Fibroblast of skin of right biceps (primary cell): ENCODE measurements at regions not wholly inside any gene's neighbourhood (a gene's known extent, or its start where the extent isn't known, plus 50 kb on each side); places are given as distances from the start of the nearest gene placed in this dataset.

Experiments
- DNase-seq: peaks from one replicate; pipeline ENCODE4 v3.0.0-alpha.2; 2013

- DNase-seq: no peak
Observed at GRCh38 chr11:112403432-112403831, 142.8 kb upstream of the PLET1 start.

DNA sequence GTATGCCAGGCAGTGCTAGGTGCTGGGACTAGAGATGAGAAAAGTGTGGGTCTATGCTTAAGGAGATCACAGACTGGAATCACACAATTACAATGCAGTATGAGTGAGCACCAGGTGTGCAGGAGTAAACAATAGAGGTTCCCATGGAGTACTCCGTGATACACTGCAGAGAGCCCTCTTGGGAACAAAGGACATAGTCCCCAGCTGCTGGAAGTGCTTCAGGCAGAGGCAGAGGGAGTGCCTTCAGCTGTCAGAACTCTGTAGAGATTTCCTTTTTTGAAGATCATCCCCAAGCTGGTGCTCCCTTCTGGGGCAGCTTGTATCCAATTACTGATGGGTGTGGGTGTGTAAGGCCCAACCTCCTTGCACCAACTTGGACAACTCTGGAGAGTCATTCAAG, 143.5 kb upstream of the PLET1 start:
- DNase-seq: no peak

- no peak for DNase-seq
Observed at GRCh38 chr11:112408517-112408916, 147.9 kb upstream of the PLET1 start.

GRCh38 chr11:112410325-112410724, 149.7 kb upstream of the PLET1 start:
- no peak for DNase-seq

- no peak for DNase-seq
Observed at GRCh38 chr11:112412383-112412782, 151.7 kb upstream of the PLET1 start.

- no peak for DNase-seq
Observed at GRCh38 chr11:112417339-112417738, 156.7 kb upstream of the PLET1 start.

- no peak for DNase-seq
Observed at GRCh38 chr11:112418438-112418837, 157.8 kb upstream of the PLET1 start.

GRCh38 chr11:112421879-112422278, 161.2 kb upstream of the PLET1 start:
- no peak for DNase-seq

- no peak for DNase-seq
Observed at GRCh38 chr11:112425121-112425520, 164.5 kb upstream of the PLET1 start.

DNA sequence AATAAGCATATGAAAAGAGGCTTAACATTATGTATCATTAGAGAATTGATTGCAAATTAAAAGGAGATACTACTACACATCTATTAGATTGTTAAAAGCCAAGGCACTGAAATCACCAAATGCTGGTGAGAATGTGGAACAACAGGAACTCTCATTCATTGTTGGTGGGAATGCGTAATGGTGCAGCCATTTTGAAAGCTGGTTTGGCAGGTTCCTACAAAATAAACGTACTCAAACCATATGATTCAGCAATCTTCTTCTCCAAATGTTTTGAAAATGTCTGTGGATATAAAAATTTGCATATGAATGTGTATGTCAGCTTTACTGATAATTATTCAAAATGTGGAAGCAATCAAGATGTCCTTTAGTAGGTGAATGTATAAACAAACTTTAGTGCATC, 176.4 kb upstream of the PLET1 start:
- DNase-seq: no peak

- DNase-seq: no peak
Observed at GRCh38 chr11:112439614-112440013, 179.0 kb upstream of the PLET1 start.

DNA sequence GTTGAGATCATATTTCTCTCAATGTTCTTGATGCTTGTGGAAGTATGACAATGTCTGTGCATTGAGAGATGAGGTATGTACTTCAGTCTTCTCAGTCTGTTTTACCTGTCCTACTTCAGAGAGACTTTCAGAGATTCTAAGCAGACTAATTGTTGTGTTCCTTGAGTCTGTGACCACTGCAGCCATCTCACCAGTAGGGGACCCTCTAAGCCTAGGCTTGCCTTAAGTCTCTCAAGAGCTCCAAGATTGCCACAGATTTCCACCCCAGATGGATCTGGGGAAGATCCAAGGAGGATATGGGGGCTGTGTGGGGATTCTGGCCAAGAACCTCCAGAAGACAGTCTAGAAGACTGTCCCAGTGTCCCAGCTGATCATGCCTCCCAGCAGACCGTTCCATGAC, 179.9 kb upstream of the PLET1 start:
- DNase-seq: no peak

DNA sequence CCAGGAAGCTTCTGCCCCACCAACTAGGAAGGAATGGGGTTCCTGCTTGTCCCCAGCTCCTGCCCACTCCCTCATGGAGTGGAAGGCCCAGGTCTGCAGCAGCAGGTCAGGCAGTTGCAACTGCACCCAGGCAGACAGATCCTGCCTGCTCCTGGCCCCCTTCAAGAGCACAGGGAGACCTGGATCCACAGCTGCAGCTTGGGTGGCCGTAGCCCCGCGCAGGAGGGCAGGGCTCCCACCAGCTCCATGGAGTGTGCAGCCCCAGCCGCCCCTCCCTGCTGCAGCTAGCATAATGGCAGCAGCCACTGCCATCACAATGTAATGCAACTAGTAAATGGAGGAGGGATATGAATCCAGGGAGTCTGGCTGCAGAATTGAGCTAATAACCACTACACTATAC, 187.5 kb upstream of the PLET1 start:
- DNase-seq: no peak

DNA sequence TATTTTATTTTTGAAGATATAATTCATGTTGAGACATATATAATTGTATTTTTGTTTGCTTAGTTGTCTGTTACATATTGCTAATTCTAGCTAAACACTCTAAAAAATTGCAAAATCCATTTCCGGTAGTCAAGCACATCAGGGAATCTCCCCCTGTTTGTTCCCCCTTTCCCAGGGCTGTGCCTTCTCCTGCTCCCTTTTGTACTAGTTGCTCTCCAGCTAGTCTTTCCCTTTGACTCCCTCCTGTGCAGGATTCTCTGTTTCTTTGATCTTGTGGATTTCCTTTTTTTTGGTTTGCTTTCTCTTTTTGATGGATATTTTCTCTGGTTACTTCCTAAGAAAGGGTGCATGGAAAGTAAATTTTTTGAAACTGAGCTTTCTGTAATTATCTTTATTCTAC, 188.1 kb upstream of the PLET1 start:
- no peak for DNase-seq

DNA sequence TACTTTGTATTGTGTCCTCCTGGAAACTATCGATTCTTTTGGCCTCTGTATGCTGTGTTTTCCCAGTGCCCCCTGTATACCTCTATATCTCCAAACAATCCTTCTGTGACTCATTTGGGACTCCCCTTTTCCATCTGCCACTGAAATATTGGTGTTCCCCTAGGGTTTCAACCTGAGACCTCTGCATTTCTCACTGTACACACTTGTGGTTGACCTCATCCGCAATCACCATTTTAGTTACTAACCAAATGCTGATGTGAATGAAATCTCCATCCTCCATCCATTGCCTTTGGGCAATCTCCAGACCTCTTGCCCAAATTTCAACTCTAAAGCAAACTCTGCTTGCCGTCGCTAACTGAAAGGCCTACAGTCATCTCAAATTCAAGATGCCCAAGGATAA, 190.6 kb upstream of the PLET1 start:
- no peak for DNase-seq

DNA sequence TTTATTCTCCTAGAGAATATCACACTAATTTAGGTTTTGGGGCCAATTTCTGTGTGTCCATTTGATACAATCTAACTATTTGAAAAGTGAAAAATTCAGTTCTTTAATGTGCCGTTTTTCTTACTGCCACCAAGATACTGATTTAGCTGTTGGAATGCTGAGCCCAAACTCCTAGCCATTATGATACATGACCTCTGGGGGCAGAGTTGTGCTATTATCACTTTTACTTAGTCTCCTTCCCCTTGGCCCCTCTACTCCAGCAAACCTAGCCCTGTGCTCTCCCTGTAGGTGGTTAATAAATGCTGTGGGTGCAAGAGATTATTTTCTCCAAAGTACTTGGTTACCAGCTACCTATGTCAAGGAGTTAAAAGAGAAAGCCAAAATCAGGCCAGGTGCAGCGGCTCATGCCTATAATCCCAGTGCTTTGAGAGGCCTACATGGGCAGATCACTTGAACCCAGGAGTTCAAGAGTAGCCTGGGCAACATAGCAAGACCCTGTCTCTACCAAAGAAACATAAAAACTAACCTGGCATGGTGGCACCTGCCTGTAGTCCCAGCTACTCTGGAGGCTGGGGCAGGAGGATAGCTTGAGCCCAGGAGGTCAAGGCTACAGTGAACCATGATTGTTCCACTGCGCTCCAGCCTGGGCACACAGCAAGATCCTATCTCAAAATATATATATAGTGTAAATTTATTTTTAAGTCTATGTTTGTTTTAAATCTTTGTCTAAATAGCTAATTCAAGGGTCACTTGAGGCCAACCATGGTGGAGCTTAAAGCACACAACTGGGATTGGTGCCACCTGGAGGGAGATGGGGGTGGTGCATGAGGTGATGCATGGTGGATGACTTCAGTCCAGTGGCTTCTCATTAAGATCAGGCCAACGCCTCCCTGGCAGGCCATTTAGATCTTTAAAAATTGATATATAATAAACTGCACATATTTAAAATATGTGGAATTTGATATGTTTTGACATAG, 193.2 kb upstream of the PLET1 start:
- DNase-seq: peak; percentile 25

- no peak for DNase-seq
Observed at GRCh38 chr11:112454841-112455240, 194.2 kb upstream of the PLET1 start.

DNA sequence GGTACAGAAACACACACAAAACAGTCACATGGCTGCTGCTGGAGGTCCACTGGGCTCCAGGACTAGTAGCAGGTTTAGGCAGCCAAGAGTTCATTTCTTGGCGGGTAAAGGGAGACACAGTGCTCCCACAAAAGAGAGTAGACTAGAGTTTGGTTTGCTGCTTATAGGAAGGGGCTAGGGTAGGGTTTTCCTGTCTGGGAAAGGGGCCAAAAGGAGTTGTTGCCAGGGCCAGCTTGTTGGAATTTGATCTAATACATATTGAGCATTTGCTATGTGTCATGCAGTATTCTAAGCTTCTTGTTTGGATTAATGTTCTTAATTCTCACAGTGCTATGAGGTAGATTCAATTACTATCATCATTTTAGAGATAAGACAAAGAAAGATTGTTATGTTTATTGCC, 195.1 kb upstream of the PLET1 start:
- peak; percentile 30 for DNase-seq

DNA sequence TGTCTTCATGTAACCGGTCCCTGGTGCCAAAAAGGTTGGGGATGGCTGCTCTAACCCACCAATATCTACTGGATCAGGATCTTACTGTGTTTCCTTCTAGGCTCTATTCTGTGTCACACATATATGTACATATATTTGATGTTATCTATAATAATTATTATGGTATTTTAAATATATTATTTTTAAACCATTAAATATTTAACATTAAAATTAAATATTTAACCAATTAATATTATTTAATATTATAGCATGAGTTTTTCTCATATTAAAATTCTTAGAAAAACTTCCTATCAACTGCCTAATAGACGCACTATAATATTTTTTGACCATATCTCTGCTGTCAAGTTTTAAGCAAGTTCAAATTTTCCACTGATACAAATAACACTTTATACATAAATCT, 196.9 kb upstream of the PLET1 start:
- DNase-seq: no peak

GRCh38 chr11:112459001-112459400, 198.3 kb upstream of the PLET1 start:
- peak; percentile 14 for DNase-seq

GRCh38 chr11:112460141-112460540, 199.5 kb upstream of the PLET1 start:
- no peak for DNase-seq

GRCh38 chr11:112464949-112465348, 204.3 kb upstream of the PLET1 start:
- no peak for DNase-seq

GRCh38 chr11:112465433-112466024, 204.9 kb upstream of the PLET1 start:
- DNase-seq: no peak

DNA sequence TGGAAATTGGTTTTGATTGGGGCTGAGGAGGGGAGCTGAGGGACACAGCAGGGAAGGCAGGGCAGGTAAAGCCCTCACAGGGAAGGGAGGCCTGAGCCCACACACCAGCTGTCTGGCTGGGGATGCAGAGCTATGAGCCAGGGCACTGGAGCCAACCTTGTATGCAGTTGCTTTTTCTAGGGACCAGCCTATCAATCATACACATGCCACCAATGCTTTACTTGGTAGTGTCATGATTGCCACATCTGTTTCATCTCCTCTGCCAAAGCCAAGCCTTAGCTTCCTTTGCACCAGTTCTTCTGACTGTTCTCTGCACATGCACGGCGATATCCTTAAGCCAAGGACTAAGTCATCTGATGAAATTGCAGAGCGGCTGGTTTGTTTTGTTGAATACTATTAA, 207.1 kb upstream of the PLET1 start:
- DNase-seq: no peak

- no peak for DNase-seq
Observed at GRCh38 chr11:112469376-112469775, 208.7 kb upstream of the PLET1 start.
